ENCODE measurements at regions not wholly inside any gene's neighbourhood (a gene's known extent, or its start where the extent isn't known, plus 50 kb on each side); places are given as distances from the start of the nearest gene placed in this dataset.

- no peak for DNase-seq
- Mint-ChIP-seq H3K9me3 (no peaks in the 10 kb centered on the region), H3K27ac (peak overlapping the region; percentile 70), H3K4me3 (no peak overlapping the region), H3K4me1 (peaks cover 11% of the 10 kb centered on the region), H3K36me3 (ENCODE audit: low read depth) (no peaks in the 10 kb centered on the region), H3K27me3 (no peaks in the 10 kb centered on the region)
- no peak for ATAC-seq
These were observed 50.6 kb upstream of the YWHAQ start for GRCh38 chr2:9681427-9681817.

GRCh38 chr2:9685637-9686036 is 54.8 kb upstream of the YWHAQ start:
- H3K36me3 Mint-ChIP-seq (ENCODE audit: low read depth): no peaks in the 10 kb centered on the region
- H3K4me3 Mint-ChIP-seq: no peak overlapping the region
- no peaks in the 10 kb centered on the region for H3K27me3 Mint-ChIP-seq
- H3K27ac Mint-ChIP-seq: no peak overlapping the region
- H3K9me3 Mint-ChIP-seq: no peaks in the 10 kb centered on the region
- no peak for DNase-seq
- H3K4me1 Mint-ChIP-seq: peaks cover 9% of the 10 kb centered on the region
- no peak for ATAC-seq

DNA sequence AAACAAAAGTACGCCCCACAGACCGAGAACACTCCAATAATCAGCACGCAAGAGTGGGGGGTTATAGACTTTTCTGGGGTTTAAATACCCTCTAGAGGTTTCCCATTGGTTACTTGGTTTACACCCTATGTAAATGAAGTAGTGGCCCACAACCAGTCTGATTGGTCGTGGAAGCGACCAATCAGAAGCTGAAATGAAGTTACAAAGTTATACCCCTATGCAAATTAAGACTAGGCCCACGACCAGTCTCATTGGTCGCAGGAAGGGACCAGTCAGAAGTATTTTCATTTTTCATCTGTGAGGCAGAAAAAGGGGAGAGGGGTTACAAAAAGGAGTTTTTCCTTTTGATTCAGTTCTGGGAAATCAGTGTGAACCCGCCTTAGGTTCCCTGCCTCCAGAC is 55.3 kb upstream of the YWHAQ start:
- no peaks in the 10 kb centered on the region for H3K27me3 Mint-ChIP-seq
- no peaks in the 10 kb centered on the region for H3K36me3 Mint-ChIP-seq (ENCODE audit: low read depth)
- DNase-seq: no peak
- peaks cover 7% of the 10 kb centered on the region for H3K4me1 Mint-ChIP-seq
- H3K9me3 Mint-ChIP-seq: no peaks in the 10 kb centered on the region
- no peak for ATAC-seq
- no peak overlapping the region for H3K27ac Mint-ChIP-seq
- H3K4me3 Mint-ChIP-seq: no peak overlapping the region

GRCh38 chr2:9690252-9690651 is 59.5 kb upstream of the YWHAQ start:
- no peaks in the 10 kb centered on the region for H3K36me3 Mint-ChIP-seq (ENCODE audit: low read depth)
- H3K27ac Mint-ChIP-seq: no peak overlapping the region
- no peak overlapping the region for H3K4me3 Mint-ChIP-seq
- ATAC-seq (no peak), DNase-seq (no peak)
- no peaks in the 10 kb centered on the region for H3K27me3 Mint-ChIP-seq
- no peaks in the 10 kb centered on the region for H3K9me3 Mint-ChIP-seq
- peaks cover 8% of the 10 kb centered on the region for H3K4me1 Mint-ChIP-seq

DNA sequence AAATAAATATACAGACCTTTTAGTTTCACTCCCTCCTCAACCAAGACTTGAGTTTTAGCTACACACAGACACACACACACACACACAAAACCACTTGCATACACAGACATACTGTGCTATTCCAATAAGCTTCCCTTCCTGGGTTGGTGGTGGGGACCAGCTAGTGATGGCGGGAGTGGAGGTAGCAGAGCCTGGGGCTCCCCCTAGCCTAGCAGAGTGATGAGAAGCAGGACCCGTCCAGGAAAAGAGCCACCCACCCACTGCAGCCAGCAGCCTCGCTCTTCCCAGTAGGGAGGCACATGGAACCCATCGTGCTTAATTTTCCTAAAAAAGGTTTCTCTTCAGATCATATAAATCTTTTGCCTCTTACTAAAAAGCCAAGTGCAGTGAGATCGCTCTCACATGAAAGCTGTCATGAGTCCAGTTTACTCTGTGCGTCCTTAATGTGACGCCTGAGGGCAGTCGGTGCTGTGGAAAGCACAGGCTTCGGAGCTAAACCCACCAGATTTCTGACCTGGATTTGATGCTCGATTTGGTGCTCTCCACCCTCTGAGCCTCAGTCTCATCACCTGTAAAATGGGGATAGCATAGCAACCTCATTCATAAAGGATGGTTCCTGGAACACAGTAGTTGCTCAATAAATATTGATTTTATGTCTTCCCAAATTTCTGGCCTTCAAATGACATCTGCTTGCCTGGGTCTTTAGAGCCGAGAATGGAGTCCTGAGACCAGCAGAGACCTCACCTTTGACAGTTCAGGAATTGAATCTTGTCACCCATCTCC is 60.1 kb upstream of the YWHAQ start:
- ATAC-seq: no peak
- DNase-seq: no peak
- Mint-ChIP-seq H3K36me3 (ENCODE audit: low read depth) (no peaks in the 10 kb centered on the region), H3K27ac (no peak overlapping the region), H3K27me3 (no peaks in the 10 kb centered on the region), H3K4me3 (no peak overlapping the region), H3K4me1 (peaks cover 8% of the 10 kb centered on the region), H3K9me3 (no peaks in the 10 kb centered on the region)

DNA sequence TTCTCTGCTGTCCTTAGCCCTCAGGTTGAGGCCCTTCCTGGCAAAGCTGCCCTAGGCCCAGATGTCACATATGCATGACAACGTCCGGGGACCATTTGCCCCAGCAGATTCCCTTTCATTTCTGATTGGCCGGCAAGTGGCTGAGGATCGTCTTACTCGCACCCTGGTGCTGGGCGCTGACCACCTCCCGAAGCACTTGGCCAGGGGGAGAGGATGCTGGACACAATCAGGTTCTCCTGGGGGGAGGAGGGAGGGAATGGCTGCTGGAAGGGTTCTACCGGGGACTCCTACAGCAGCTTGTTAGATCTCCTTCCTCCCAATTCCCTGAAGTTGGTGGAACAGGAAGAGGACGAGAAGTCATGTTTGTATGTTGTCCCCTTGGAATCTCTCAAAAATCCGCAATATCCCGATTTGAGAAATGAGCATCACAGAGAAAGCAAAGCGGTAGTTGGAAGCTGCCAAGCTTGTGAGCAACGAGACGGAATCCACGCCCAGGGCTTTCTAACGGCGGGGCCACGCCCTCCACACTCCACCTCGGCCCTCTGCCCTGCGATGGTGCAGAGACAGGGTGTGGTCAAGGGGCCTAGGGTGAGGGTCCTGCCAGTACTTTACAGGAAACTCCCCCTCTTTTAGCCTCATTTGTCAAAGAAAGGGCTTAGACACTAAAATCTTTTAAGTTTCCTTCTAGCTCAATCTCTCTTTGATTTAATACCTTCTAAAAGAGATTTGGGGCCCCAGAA is 61.8 kb upstream of the YWHAQ start:
- no peak for DNase-seq
- Mint-ChIP-seq H3K36me3 (ENCODE audit: low read depth) (no peaks in the 10 kb centered on the region), H3K9me3 (no peaks in the 10 kb centered on the region), H3K4me1 (peaks cover 9% of the 10 kb centered on the region), H3K4me3 (no peak overlapping the region), H3K27me3 (no peaks in the 10 kb centered on the region), H3K27ac (no peak overlapping the region)
- no peak for ATAC-seq

- ATAC-seq: peak; percentile 58
- H3K27ac Mint-ChIP-seq: no peak overlapping the region
- H3K4me1 Mint-ChIP-seq: peaks cover 15% of the 10 kb centered on the region
- H3K9me3 Mint-ChIP-seq: no peaks in the 10 kb centered on the region
- H3K27me3 Mint-ChIP-seq: no peaks in the 10 kb centered on the region
- no peak for DNase-seq
- no peak overlapping the region for H3K4me3 Mint-ChIP-seq
- H3K36me3 Mint-ChIP-seq (ENCODE audit: low read depth): no peaks in the 10 kb centered on the region
These were observed 62.3 kb upstream of the YWHAQ start for GRCh38 chr2:9693196-9693491.

GRCh38 chr2:9693646-9694045 is 62.8 kb upstream of the YWHAQ start:
- Mint-ChIP-seq H3K9me3 (no peaks in the 10 kb centered on the region), H3K27ac (no peak overlapping the region), H3K4me3 (no peak overlapping the region), H3K36me3 (ENCODE audit: low read depth) (no peaks in the 10 kb centered on the region), H3K4me1 (peaks cover 18% of the 10 kb centered on the region), H3K27me3 (no peaks in the 10 kb centered on the region)
- ATAC-seq (no peak), DNase-seq (no peak)

GRCh38 chr2:9694661-9695234 is 64.0 kb upstream of the YWHAQ start:
- H3K36me3 Mint-ChIP-seq (ENCODE audit: low read depth): no peaks in the 10 kb centered on the region
- DNase-seq (no peak), ATAC-seq (no peak)
- no peaks in the 10 kb centered on the region for H3K27me3 Mint-ChIP-seq
- H3K9me3 Mint-ChIP-seq: no peaks in the 10 kb centered on the region
- no peak overlapping the region for H3K4me3 Mint-ChIP-seq
- H3K27ac Mint-ChIP-seq: no peak overlapping the region
- H3K4me1 Mint-ChIP-seq: peaks cover 28% of the 10 kb centered on the region

DNA sequence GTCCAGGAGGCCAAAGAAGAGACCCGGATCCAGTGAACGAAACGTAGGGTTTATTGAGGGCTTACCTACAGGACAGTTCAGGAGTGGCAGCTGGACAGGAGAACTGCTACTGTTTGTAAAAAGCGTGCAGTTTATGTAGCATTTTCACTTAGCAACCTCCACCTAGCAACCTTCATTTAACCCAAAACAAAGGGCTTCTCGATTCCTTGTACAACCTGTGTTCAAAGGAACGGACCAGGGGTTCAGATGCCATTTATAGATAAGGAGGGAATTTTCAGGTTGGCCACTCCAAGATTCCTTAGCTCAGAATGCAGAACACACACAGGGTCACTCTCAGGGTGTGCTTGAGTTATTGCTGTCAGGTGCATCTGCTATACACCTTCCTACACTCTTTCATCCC is 65.1 kb upstream of the YWHAQ start:
- no peaks in the 10 kb centered on the region for H3K27me3 Mint-ChIP-seq

DNA sequence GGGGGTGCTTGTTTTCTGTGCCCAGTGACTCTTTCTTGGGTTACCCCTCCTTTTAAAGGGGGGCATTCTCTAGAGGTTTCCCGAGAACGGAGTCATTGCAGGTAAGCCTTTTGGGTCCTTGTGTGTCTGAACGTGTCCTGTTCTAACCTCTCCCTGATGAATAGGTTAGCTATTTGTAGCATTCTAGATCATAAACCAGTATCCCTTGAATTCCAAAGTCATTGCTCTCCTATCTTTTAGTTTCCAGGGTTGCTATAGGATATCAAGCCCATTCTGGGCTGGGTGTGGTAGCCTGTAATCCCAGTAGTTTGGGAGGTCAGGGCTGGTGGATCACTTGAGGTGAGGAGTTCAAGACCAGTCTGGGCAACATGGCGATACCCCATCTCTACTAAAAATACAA is 65.9 kb upstream of the YWHAQ start:
- no peaks in the 10 kb centered on the region for H3K36me3 Mint-ChIP-seq (ENCODE audit: low read depth)
- ATAC-seq: no peak
- H3K9me3 Mint-ChIP-seq: no peaks in the 10 kb centered on the region
- H3K27ac Mint-ChIP-seq: no peak overlapping the region
- DNase-seq: no peak
- H3K4me1 Mint-ChIP-seq: peaks cover 34% of the 10 kb centered on the region
- no peak overlapping the region for H3K4me3 Mint-ChIP-seq
- no peaks in the 10 kb centered on the region for H3K27me3 Mint-ChIP-seq

More for the DNA sequence above, 65.1 kb upstream of the YWHAQ start:
- ATAC-seq: no peak
- no peaks in the 10 kb centered on the region for H3K9me3 Mint-ChIP-seq
- no peaks in the 10 kb centered on the region for H3K36me3 Mint-ChIP-seq (ENCODE audit: low read depth)
- no peak for DNase-seq
- peaks cover 34% of the 10 kb centered on the region for H3K4me1 Mint-ChIP-seq
- H3K4me3 Mint-ChIP-seq: no peak overlapping the region
- H3K27ac Mint-ChIP-seq: no peak overlapping the region

- H3K27me3 Mint-ChIP-seq: no peaks in the 10 kb centered on the region
- ATAC-seq (peak; percentile 71), DNase-seq (no peak)
- no peak overlapping the region for H3K4me3 Mint-ChIP-seq
- H3K4me1 Mint-ChIP-seq: peaks cover 38% of the 10 kb centered on the region
- H3K9me3 Mint-ChIP-seq: no peaks in the 10 kb centered on the region
- no peaks in the 10 kb centered on the region for H3K36me3 Mint-ChIP-seq (ENCODE audit: low read depth)
- H3K27ac Mint-ChIP-seq: peak overlapping the region; percentile 40
These were observed 67.1 kb upstream of the YWHAQ start for GRCh38 chr2:9697909-9698308.

DNA sequence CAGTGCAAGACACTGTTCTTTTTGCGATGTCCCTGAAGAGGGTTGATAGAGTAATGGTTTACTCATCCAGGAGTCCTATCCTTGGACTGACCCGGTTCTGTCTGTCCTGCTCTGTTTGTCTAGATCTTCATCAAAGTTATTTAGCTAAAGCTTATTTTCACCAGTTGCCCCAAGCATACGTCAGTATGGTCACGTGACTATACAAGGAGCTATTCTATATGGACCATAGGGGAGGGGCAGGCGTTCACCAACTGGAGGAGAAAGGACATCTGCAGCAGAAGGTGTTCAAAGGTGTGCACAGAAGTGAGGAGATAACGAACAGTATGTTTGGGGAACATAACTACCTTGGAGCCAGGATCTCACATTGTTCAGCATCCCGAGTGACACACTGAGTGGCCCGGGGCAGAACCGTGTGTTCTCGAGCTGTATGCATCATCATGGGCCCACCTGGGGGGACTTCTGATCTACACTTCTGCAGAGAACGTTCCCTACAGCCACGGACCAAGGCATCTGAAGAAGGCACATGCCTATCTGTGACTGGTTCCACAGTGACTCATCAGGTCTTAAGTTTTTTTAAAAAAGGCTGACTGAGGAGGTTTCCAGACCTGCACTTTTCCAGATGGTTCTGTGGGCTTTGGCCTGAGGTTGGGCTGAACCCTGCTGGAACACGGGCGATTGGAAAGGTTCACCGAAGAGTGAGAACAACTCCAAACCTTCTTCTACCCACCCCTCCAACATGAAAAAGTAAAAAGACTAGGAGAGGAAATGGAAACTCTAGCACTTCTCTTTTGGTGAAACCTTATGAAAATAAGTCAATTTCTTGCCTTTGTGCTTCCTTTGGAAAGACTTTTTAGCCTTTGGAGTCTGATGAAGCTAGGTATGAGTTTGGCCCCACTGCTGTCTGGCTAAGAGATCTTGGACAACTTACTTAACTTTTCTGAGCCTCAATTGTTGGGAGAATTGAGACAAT is 68.6 kb upstream of the YWHAQ start:
- no peaks in the 10 kb centered on the region for H3K27me3 Mint-ChIP-seq
- H3K9me3 Mint-ChIP-seq: no peaks in the 10 kb centered on the region
- H3K4me1 Mint-ChIP-seq: peaks cover 47% of the 10 kb centered on the region
- no peak overlapping the region for H3K4me3 Mint-ChIP-seq
- no peak overlapping the region for H3K27ac Mint-ChIP-seq
- DNase-seq (no peak), ATAC-seq (no peak)
- no peaks in the 10 kb centered on the region for H3K36me3 Mint-ChIP-seq (ENCODE audit: low read depth)

GRCh38 chr2:9700109-9700495 is 69.3 kb upstream of the YWHAQ start:
- Mint-ChIP-seq H3K9me3 (no peaks in the 10 kb centered on the region), H3K36me3 (ENCODE audit: low read depth) (no peaks in the 10 kb centered on the region), H3K4me1 (peaks cover 53% of the 10 kb centered on the region), H3K27me3 (no peaks in the 10 kb centered on the region), H3K27ac (no peak overlapping the region), H3K4me3 (no peak overlapping the region)
- ATAC-seq (no peak), DNase-seq (no peak)
